Stromal cell of bone marrow (primary cell): ENCODE measurements at regions not wholly inside any gene's neighbourhood (a gene's known extent, or its start where the extent isn't known, plus 50 kb on each side); places are given as distances from the start of the nearest gene placed in this dataset.

Source experiments
- DNase-seq: peaks from one replicate; pipeline ENCODE4 v3.0.0-alpha.2; 2012; ENCODE audit warnings: low read depth

DNA sequence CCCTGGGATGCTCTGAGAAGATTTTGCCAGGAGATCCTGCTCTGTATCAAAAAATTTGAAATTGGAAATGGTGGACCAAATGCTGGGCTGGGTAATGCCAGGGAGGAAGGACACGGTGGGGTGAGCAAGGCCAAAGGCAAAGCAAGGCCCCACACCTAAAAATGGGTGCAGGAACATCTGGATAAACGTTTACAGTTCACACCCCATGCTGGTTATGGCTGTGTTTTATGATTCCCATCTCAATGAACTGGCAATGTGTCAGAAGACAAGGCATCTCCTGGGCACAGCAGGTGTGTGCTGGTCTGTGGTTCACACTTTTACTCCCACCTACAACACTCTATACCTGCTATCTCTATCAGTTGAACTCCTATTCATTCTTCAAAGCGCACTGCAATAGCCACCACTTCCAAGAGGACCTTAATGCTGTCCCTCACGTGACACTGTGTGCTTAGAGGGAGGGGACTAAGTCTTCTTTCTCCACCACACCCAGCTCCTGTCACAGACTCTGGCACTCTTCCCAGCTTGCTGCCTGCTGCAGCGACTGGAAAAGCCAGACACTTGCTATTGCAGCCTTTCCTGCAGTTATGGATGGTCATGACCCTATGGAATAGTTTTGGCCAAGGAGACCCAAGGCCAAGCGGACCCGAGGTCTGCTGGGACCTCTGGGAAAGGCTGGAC lies 277.5 kb downstream of the CTTN start:
- no peak for DNase-seq

DNA sequence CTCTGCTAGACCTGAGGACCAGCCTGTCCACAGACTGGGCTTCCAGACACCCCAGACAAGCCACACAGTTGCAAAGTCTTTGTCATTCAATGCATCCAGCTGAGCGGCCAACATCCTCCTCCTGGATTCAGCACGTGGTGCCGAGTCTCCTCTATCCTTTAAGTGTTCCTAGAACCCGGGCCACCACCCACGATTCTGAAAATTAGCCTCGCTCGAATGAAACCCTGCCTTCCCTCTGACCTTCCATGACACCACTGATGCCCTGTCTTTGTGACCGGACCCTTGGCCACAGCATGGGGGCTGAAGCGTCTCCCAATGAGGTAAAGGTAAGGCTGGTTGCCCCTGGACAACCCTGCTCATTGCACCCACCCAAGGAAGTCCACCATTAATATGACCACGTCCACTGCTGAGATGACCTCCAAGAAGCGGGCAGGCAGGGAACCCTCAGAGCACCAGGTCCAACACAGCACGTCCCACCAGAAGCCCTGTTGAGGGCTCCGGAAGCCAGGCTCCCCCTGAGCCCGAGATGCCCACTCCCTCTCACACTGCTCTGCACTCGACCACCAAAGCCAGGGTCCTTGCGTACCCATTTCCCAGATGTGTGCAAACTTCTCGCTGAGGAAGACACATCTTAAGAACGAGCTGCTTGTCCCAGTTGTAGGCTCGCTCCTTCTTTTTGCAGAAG lies 279.0 kb downstream of the CTTN start:
- no peak for DNase-seq

DNA sequence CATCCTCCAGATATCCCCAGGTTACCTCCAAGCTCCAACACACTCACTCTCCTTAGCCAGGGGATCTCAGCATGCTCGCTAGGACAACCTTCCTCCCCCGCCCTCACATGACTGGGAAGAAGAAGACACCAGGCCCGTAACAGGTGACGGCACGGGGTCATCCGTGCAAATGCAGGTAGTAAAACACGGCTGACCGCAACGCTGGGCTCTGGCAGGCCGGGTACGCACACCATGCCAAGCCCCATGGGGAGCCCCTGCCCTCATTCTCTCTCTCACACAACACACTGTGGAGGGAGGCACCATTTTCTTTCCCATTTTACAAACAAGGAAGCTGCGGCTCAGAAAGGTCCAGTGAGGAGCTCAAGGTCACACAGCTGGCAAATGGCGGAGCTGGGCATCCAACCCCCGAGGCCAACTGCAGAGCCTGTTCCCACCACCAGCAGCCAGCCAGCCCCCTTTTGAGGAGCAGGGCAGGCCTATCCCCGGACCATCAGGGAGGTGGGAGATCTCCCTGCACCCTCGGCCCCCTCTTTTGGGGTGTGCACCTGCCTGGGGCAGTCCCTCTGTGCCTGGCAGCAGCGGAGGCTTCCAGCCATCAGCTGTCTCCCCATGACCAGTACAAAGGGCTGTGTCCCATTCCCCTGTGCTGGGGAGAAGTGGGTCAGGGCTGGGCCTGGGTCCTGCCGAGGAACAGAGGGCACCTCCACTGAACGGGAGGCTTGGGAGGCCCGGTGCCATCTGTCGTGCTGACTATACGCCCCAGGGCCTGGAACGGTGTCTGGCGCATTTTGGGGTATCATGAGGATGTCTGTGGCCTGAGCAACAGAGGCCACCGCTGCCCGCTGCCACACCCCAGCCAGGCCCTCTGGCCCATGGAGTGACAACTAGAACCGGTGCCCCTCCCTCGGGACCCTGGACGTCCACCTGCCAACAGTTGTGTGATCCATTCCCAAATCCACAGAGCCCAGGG lies 280.9 kb downstream of the CTTN start:
- no peak for DNase-seq

DNA sequence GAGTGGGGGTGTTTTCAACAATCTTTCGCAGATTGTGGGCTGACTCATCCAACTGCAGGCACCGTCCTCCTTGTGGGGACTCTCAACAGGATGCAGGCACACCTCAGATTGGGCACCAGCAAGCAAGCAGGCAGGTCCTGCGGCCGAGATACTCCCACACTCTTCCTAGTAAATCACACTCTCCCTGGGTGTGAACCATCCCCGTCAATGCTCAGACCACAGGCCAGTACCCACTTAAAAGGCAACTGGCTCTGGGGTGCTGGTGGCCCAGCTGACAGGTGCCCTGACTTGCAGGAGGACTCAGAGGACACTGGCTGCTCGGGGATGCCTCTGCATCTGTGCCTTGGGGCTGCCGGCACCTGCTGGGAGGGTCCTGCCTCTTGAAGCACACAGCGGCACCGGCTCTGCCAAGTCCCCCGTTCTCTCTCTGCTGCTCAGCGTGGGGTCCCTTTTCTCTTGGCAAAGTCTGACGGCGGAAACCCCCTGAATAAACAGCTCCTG lies 282.5 kb downstream of the CTTN start:
- DNase-seq, result no peak

DNA sequence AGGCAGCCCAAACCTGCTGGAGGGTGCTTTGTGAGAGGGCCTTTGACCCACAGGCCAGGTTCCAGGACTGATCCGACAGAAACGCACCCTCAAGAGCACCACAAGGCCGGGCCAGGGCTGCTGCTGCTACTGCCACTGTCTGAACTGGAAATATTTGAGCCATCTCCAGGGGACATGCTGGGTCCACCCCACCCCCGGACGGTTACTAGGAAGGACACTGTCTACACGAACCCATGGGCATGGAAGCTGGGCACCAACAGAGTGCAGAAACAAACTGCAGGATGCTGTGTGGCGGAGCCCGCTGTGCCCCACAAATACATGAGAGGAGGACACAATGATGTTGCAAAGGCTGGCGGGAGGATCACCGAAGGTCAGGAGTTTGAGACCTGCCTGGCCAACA lies 283.7 kb downstream of the CTTN start:
- no peak for DNase-seq

DNA sequence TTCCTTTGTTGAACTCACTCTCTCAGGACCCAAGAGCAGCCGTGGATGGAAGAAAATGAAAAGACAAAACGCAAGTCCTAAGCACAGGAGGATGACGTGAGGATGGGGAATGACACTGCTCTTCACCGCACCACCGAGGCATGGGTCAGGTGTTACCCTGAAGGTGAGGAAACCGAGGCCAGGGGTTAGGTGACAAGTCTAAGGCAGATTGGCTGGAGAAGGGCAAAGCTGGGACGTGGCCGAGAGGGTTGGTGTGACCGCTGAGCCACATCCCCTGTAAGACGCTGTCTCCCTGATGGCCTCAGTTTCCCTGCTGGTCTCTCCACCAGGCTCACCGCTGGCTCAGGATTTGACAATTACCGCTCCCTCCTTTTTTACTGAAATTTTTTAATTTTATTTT lies 284.4 kb downstream of the CTTN start:
- DNase-seq, result no peak

DNA sequence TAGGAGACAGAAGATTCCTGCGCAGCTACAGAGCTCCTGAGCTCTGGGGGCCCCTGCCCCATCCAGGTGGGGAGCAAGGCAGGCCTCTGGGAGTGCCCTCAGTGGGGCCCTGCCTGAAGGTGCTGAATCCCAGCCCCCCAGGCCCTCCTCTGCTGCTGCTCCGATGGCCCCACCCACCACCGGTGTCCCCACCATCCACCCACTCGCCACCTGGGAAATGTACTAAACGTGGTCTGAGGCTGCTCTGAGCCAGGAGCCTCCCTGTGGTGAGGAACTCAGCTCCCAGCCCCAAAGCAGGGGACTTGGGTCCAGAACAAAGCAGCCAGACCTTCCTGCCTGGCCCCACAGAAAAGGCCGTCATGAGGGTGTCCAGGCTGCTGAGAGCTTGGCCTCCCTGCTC lies 289.4 kb downstream of the CTTN start:
- no peak for DNase-seq

DNA sequence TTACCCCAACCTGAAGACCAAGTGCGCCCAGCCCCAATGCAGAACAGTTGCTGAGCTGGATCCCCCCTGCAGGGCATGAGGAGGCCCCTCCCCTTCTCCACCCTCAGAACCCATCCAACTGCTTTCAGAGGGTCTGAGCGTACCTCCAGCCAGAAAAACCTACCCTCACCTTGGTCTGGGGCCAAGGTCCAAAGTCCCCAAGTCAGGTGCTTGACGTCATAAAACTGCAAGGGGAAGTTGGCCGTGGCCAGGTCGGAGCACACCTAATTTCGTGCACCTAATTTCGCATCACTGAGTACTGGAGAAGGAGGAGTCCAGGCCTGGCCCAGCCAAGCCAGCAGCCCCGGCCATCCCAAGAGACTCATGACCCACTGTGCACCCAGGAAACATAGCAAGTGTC lies 289.8 kb downstream of the CTTN start:
- DNase-seq, result no peak

DNA sequence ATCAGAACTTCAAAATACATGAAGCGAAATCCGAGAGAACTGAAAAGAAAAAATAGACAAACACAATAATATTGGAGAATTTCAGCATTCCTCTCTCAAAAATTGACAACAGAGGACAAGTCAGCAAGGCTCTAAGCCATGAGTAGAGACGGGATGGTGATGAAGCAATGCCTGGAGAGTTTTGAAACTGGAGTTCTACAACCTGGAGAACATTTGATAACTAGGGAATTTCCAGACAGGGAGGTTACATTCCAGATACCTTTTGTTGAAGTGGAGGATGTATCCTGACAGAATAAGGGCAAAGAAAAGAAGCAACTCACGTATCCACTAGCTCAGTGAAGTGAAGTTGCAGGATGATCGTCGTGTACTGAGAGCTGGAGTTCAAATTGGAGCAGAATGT lies 291.4 kb downstream of the CTTN start:
- DNase-seq, result no peak

DNA sequence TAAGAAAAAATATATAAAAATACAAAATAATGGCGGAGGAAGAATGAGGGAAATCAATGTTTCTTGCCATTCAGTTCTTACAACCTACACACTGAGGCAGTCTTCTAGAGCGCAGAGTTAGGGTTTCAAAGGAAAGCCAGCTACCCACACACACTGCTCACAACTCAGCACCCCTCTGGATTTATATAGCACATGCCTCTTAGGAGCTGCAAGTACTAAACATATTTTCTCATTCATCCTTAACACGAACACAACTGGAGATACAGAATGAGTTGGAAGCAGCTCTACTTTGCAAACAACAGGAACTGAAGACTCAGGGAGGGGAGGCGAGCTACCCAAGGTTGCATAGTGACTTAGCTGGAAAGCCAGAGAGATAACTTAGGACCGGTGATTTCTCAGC lies 293.8 kb downstream of the CTTN start:
- no peak for DNase-seq

DNA sequence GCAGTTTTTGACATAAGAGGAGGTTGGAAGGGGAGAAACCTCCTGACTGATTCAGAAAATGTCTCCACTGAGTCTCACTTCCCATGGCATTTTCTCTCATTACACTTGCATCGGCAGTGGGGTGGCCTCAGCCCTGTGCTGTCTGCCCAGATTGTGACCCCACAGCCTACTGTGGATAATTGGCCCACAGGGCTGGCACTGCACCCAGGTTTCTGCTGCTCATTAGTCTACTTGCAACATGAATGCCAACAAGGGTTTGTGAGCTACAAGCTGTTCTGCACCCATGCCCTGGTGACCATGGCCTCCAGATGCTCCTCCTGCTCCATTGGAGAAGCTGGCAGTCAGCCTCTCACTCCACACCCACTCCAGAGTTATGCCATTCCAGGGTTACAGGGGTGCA lies 296.0 kb downstream of the CTTN start:
- DNase-seq, result no peak

DNA sequence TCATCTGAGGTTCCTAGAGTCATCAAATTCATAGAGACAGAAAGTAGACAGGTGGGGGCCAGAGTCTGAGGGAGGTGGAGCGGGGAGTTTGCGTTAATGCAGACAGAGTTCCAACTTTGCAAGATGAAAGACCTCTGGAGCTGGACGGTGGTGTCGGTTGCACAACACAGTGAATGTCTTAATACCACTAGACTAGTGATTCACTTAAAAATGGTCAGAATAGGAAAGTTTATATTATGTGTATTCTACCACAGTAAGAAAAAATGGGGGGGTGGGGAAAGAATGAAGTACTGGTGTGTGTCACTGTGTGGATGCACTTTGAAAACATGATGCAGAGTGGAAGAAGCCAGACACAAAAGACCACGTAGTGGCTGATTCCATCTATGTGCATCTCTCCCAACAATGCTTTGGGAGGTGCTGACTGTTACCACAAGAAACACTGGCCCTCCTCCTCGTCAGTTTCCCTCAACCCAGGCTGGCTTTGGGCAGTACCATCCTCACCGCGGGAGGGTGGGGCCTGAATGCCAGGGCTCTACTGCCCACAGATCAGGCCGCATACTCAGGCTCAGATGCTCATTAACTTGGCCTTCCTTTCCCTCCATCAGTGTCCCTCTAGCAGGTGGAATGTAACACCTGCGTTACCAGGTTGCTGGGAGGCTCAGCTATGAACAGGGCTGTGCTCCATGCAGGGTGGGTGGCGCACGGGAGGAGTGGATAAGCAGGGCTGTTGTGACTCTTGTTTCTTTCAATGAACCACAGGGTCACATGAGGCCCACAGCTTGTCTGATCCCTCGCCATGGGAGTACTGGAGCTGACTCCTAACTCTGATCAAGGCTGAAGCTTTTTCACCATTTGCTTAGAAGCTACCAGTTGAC lies 297.0 kb downstream of the CTTN start:
- peak; percentile 9 for DNase-seq

DNA sequence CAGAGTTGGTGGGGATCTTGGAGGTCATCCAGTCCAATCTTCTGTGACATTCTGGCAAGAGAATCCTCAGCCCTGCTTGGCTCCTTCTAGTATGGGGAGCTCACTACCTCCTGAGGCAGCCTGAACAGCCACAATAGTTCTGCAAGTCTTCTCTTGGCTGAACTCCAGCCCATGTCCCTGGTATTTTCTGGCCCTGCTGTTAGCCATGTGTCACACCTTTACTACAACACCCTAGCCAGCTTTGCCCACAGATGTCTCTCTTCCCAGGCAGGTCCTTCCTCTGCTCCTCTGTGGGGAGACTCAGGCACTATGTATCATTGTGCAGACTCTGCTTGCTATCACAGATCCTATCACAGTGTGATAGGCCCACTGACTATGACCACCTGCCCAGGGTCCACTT lies 297.7 kb downstream of the CTTN start:
- no peak for DNase-seq

DNA sequence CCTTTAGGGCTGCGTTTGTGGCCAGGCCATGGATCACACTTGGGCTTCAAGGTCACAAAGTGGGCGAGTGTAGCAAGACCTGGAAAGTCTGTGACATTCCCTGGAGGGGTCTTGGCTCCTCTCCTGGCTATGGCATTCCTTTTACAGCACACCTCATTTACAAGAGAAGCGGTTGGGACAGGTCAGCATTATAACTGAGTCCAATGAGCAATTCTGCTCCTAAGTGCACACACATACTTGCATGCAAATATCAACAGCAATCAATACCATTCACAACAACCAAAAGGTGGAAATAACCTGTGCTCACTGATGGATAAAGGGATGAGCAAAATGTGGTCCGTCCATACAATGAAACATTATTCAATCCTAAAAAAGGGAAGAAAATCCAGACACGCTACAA lies 298.2 kb downstream of the CTTN start:
- DNase-seq, result no peak

DNA sequence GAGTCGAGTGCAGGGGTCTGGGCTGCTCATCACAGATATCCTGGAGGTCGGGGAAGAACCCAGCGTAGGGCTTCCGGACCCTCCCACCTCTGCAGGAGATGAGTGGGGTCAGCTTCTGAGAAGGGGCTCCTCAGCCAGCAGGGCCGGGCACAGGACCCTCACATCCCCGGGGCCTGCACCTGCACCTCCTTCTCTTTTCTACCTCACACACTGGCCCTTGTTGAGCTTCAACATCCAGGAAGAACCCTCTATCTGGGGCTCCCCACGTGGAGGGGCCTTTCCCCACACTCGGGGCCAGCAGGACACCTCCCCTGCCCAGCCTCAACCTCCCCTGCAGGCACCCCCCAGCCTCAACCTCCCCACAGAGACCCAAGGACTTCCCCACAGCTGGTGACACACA lies 299.4 kb downstream of the CTTN start:
- no peak for DNase-seq

DNA sequence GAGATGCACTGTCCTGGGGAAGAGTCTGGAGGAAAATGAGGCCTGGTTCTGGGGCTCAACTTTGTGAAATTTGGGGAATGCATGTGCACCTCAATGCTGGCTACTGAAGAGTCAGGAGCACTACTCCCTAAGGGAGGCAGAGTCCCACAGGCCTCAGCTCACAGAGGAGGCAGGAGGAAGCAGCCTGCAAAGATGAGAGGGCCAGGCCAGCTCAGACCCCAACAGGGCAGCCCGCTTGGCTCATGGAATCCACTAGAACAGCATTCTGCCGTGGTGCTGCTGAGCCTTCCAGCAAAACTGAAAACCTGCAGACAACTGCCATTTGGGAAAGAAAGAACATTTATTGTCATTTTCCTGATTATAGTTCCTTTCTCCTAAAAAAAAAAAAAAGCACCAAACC lies 300.5 kb downstream of the CTTN start:
- DNase-seq, result no peak

DNA sequence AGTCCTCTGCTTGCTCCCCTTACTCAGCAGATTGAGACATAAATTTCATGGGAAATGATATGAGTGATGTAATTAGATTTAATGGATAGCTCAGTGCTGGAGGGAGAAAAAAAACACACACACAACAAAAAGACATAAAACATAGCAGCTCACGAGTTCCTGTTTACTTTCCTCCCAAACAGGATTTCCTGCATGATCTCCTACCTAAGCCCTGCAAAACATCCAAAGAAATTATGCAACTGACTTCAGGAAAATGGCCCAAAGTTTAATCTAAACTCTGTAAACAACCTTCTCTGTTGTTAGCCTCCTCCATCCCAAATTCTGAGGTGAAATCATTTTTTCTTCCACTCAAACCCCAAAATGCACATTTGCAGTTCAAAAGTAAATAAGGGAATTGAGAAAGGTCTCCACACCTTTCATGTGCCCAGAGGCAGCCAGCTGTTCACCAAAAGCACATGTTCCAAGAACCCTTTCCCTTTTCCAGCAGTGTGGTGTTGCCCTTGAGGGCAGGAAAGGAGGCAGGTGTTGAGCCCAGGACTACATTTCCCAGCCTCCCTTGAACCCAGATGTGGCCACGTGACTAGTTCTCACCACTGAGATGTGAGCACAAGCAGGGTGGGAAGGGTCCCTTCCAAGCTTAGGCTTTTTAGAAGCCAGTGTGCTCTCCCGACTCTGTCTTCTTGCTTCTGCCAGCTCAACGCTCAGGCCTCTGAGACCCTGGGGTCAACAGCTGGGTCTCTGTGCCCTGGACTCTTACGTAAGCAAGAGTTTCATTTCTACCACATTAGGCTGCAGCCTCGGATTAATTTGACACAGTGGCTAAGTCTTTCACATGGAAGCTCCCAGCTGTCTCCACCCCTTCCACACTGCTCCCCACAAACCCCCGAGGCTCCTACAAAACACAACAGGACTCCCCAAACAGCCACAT lies 301.2 kb downstream of the CTTN start:
- DNase-seq, result no peak

DNA sequence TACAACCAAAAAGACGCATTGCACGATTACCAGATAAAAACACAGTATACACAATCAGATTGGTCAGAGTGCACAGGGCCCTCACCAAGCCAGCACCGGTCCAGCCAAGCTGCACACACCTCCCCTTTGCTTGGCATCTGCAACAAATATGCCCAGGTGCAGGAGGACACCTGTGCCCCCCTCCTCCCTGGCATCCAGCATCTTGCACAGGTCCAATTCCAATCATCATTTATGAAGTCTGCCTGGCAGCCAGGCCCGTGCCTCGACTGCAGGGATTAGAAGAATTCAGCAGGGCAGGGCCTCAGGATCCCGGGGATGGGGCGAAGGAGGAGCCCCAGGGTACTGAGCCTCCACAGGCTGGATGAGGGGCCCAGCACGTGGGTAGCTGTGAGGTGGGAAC lies 302.1 kb downstream of the CTTN start:
- no peak for DNase-seq

DNA sequence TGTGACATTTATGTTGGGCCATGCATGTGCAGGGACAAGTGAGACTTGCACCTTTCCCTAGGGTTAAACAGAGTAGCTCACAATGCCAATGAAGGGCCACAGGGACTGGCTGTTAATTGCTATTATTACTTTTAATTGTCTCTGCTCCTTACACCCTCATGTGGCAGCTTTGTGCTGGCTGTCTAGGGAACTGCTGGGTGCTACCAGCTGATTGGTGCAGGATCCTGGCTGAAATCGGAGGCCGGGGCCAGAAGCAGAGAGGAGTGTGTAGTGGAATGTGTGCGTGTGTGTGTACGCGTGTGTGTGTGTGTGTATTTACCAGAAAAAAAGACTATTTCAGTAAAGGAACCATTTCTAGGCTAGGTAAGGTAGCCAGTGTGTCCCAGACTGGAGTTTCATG lies 302.5 kb downstream of the CTTN start:
- no peak for DNase-seq

DNA sequence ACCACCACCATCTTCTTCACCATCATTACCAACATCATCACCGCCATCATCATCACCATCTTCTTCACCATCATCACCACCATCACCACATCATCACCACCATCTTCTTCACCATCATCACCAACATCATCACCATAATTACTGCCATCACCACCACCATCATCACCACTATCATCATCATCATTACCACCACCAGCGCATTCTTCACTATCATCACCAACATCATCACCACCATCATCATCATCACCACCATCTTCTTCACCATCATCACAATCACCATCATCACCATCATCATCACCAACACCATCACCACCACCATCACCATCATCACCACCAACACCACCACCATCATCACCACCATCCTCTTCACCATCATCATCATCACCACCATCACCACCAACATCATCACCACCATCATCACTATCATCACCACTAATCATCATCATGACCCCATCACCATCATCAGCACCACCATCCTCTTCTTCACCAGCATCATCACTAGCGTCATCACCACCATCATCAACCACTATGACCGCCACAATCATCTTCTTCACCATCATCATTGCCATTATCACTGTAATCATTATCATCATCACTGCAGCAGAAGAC lies 303.8 kb downstream of the CTTN start:
- DNase-seq, result no peak
